Posterior cingulate gyrus (tissue), 11 donors: ENCODE measurements at regions not wholly inside any gene's neighbourhood (a gene's known extent, or its start where the extent isn't known, plus 50 kb on each side); places are given as distances from the start of the nearest gene placed in this dataset.
A peak's percentile ranks its signal among the peaks of the same experiment; 100 is the strongest.

Experiments
- DNase-seq, 10 donors: peaks; one replicate each; pipeline versions ENCODE4 v3.0.0 to v3.0.0-alpha.2; 2020 to 2021; ENCODE audit warnings: mixed read lengths in 3 of 10
- intact Hi-C: fragments of 100-400 bp; cut with DNase I; formaldehyde crosslinking; loops from one replicate; pipeline ENCODE4 v1.15.1; 2023

GRCh38 chr5:39604491-39604890 lies 179.7 kb upstream of the DAB2 start:
- DNase-seq: no peak
- intact Hi-C loops: no loop called here

- intact Hi-C loops: no loop called here
- no peak for DNase-seq
Measured at GRCh38 chr5:39599721-39600431, 175.1 kb upstream of the DAB2 start.

GRCh38 chr5:39598661-39599248 lies 174.0 kb upstream of the DAB2 start:
- DNase-seq: peak in 2 of 10 donors; percentile 31 to 61
- intact Hi-C loops: no loop called here

- DNase-seq: no peak
- intact Hi-C loops: loop anchor here (5.0 kb wide), 1 partner anchor 1089 kb away; the partner anchor contains the start of gene PTGER4
Measured at GRCh38 chr5:39588179-39588578, 163.4 kb upstream of the DAB2 start.

GRCh38 chr5:39587675-39588074 lies 162.9 kb upstream of the DAB2 start:
- no peak for DNase-seq
- intact Hi-C loops: loop anchor here (5.0 kb wide), 1 partner anchor 1090 kb away; the partner anchor contains the start of gene PTGER4

GRCh38 chr5:39586185-39586584 lies 161.4 kb upstream of the DAB2 start:
- DNase-seq: peak in 2 of 10 donors; percentile 24 to 36
- intact Hi-C loops: loop anchor here (5.0 kb wide), 1 partner anchor 1091 kb away; the partner anchor contains the start of gene PTGER4

- intact Hi-C loops: loop anchor here (5.0 kb wide), 2 partner anchors 1092 to 1152 kb away; partner anchors contain the start of gene PTGER4
- no peak for DNase-seq
Measured at GRCh38 chr5:39584927-39585326, 160.1 kb upstream of the DAB2 start.

- DNase-seq: no peak
- intact Hi-C loops: loop anchor here (5.0 kb wide), 1 partner anchor 1156 kb away; no protein-coding TSS in a partner anchor
Measured at GRCh38 chr5:39580702-39581453, 156.1 kb upstream of the DAB2 start.

- intact Hi-C loops: loop anchor here (2.0 to 5.0 kb wide), 2 partner anchors 1109 to 1158 kb away; no protein-coding TSS in a partner anchor
Measured at GRCh38 chr5:39579750-39580149, 155.0 kb upstream of the DAB2 start.

GRCh38 chr5:39578887-39579497 lies 154.2 kb upstream of the DAB2 start:
- no peak for DNase-seq
- intact Hi-C loops: loop anchor here (2.0 kb wide), 1 partner anchor 1110 kb away; no protein-coding TSS in a partner anchor

More at GRCh38 chr5:39579750-39580149, 155.0 kb upstream of the DAB2 start:
- no peak for DNase-seq

GRCh38 chr5:39577529-39577928 lies 152.7 kb upstream of the DAB2 start:
- intact Hi-C loops: no loop called here
- no peak for DNase-seq

GRCh38 chr5:39570403-39571027 lies 145.7 kb upstream of the DAB2 start:
- no peak for DNase-seq
- intact Hi-C loops: no loop called here

GRCh38 chr5:39569857-39570256 lies 145.1 kb upstream of the DAB2 start:
- no peak for DNase-seq

GRCh38 chr5:39566891-39567290 lies 142.1 kb upstream of the DAB2 start:
- intact Hi-C loops: loop anchor here (5.0 kb wide), 1 partner anchor 350 kb away; the partner anchor contains the start of gene FYB1
- no peak for DNase-seq

More at GRCh38 chr5:39569857-39570256, 145.1 kb upstream of the DAB2 start:
- intact Hi-C loops: loop anchor here (5.0 kb wide), 1 partner anchor 353 kb away; the partner anchor contains the start of gene FYB1

GRCh38 chr5:39566029-39566428 lies 141.2 kb upstream of the DAB2 start:
- intact Hi-C loops: loop anchor here (5.0 kb wide), 1 partner anchor 349 kb away; the partner anchor contains the start of gene FYB1
- DNase-seq: no peak

- no peak for DNase-seq
- intact Hi-C loops: no loop called here
Measured at GRCh38 chr5:39561421-39561820, 136.6 kb upstream of the DAB2 start.

GRCh38 chr5:39560726-39561125 lies 135.9 kb upstream of the DAB2 start:
- intact Hi-C loops: no loop called here
- no peak for DNase-seq

GRCh38 chr5:39559923-39560322 lies 135.1 kb upstream of the DAB2 start:
- intact Hi-C loops: no loop called here
- DNase-seq: no peak

GRCh38 chr5:39558541-39558940 lies 133.8 kb upstream of the DAB2 start:
- intact Hi-C loops: no loop called here
- no peak for DNase-seq

- no peak for DNase-seq
- intact Hi-C loops: no loop called here
Measured at GRCh38 chr5:39555788-39556187, 131.0 kb upstream of the DAB2 start.
